SJCRH30 (cell line): ENCODE measurements at regions not wholly inside any gene's neighbourhood (a gene's known extent, or its start where the extent isn't known, plus 50 kb on each side); places are given as distances from the start of the nearest gene placed in this dataset.
"Not testable (repeated sequence)": the region's sequence is repeated elsewhere in the genome, so short reads cannot be mapped to it uniquely, and the experiment has no call there.

Source experiments
- DNase-seq, 2 experiments: peaks; one replicate each; pipeline ENCODE4 v3.0.0-alpha.2; 2015 to 2020
- H3K27ac ChIP-seq: fragments of 250-450 bp; sonication (Bioruptor Pico); 2 replicates; pipeline ENCODE4 v1.5.1; 2020; ENCODE audit warnings: mild to moderate bottlenecking, moderate library complexity
- H3K27me3 ChIP-seq: fragments of 250-450 bp; sonication (Bioruptor Pico); 2 replicates; pipeline ENCODE4 v1.5.1; 2020; ENCODE audit warnings: mild to moderate bottlenecking, moderate library complexity
- H3K36me3 ChIP-seq: fragments of 250-450 bp; sonication (Bioruptor Pico); 2 replicates; pipeline ENCODE4 v1.5.1; 2020; ENCODE audit warnings: mild to moderate bottlenecking, moderate library complexity
- H3K4me1 ChIP-seq: fragments of 250-450 bp; sonication (Bioruptor Pico); 2 replicates; pipeline ENCODE4 v1.5.1; 2020; ENCODE audit warnings: mild to moderate bottlenecking, moderate library complexity
- H3K4me3 ChIP-seq: fragments of 250-450 bp; sonication (Bioruptor Pico); 2 replicates; pipeline ENCODE4 v1.5.1; 2020; ENCODE audit warnings: mild to moderate bottlenecking, moderate library complexity
- H3K9me3 ChIP-seq: fragments of 250-450 bp; sonication (Bioruptor Pico); replicated peaks from 2 replicates; pipeline ENCODE4 v1.5.1; 2020; ENCODE audit warnings: mild to moderate bottlenecking, moderate library complexity

DNA sequence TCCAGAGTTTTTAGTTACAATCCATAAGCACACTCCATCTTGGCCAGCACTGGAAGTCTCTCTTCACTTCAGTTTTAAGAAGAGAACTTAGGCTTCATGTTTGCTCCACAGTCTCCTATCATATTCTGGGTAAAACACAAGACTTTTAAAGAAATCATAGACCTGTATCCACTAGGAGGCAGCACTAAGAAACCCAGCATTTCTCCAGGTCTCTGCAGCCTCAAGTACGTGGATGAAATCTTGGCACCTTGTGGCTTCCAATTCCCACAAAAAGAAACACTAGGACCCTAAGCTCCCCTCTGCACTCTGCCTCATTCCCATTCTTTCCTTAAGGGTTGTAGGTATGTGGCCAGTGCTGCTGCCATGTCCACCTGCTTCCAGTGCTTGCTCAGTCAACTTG is 367.3 kb upstream of the CASK start:
- DNase-seq: peak in 1 of 2 experiments; percentile 5

DNA sequence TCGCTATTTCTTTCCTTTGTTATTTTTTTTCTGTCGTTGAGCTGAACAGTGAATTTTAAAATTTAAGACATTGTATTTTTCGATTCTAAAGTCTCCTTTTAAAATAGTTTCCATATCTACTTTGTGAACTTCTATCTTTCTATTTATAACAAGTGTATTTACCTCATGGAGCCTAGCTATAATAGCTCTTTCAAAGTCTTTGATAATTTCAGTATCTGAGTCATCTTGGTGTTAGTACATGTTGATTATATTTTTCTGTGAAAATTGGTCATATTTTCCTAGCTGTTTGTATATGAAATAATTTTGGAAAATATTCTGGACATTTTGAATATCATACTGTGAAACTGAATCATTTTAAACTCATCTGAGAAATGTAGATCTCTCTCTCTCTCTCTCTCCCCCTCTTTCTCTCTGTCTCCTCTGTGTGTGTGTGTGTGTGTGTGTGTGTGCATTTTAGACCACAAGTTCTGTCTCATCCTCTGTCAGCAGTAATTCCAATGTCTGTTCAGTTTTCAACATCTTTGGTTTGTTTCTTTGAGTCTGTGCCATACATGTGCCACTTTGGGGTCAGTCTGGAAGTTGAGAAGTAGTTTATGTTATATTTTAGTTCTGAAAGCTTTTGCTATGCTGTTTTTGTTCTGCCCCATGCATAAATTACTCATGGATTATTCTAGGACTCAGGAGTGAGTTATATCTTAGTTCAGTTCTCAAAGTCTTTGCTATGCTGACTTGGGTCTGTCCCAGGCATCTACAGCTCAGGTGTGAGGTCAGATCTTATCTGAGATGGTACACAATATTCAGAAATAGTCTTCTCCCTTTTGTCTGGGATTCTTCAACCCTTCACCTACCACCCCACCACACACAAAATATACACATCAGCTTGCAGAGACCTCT is 366.4 kb upstream of the CASK start:
- no peaks in the 10 kb centered on the region for H3K9me3 ChIP-seq
- no peak overlapping the region for H3K4me3 ChIP-seq
- no peaks in the 10 kb centered on the region for H3K4me1 ChIP-seq
- no peaks in the 10 kb centered on the region for H3K27me3 ChIP-seq
- no peak for DNase-seq
- H3K36me3 ChIP-seq: no peaks in the 10 kb centered on the region
- no peak overlapping the region for H3K27ac ChIP-seq

More for the DNA sequence above, 367.3 kb upstream of the CASK start:
- no peak overlapping the region for H3K27ac ChIP-seq
- H3K4me3 ChIP-seq: no peak overlapping the region
- H3K36me3 ChIP-seq: no peaks in the 10 kb centered on the region
- no peaks in the 10 kb centered on the region for H3K27me3 ChIP-seq
- no peaks in the 10 kb centered on the region for H3K4me1 ChIP-seq
- H3K9me3 ChIP-seq: no peaks in the 10 kb centered on the region

DNA sequence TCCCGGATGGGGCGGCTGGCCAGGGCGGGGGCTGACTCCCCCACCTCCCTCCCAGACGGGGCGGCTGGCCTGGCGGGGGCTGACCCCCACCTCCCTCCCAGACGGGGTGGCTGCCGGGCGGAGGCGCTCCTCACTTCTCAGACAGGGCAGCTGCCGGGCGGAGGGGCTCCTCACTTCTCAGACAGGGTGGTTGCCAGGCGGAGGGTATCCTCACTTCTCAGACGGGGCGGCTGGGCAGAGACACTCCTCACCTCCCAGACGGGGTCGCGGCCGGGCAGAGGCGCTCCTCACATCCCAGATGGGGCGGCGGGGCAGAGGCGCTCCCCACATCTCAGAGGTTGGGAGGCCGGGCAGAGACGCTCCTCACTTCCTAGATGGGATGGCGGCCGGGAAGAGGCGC is 362.3 kb upstream of the CASK start:
- not testable (repeated sequence) for DNase-seq, H3K27ac ChIP-seq, H3K4me3 ChIP-seq, H3K27me3 ChIP-seq, H3K4me1 ChIP-seq, H3K36me3 ChIP-seq, H3K9me3 ChIP-seq

GRCh38 chrX:42276982-42277690 is 353.8 kb upstream of the CASK start:
- no peak overlapping the region for H3K27ac ChIP-seq
- no peaks in the 10 kb centered on the region for H3K4me1 ChIP-seq
- DNase-seq: no peak
- no peaks in the 10 kb centered on the region for H3K9me3 ChIP-seq
- H3K36me3 ChIP-seq: no peaks in the 10 kb centered on the region
- no peaks in the 10 kb centered on the region for H3K27me3 ChIP-seq
- H3K4me3 ChIP-seq: no peak overlapping the region

GRCh38 chrX:42274151-42274550 is 350.8 kb upstream of the CASK start:
- H3K9me3 ChIP-seq: no peaks in the 10 kb centered on the region
- no peak overlapping the region for H3K4me3 ChIP-seq
- H3K27me3 ChIP-seq: no peaks in the 10 kb centered on the region
- H3K27ac ChIP-seq: no peak overlapping the region
- no peaks in the 10 kb centered on the region for H3K36me3 ChIP-seq
- no peak for DNase-seq
- H3K4me1 ChIP-seq: no peaks in the 10 kb centered on the region

DNA sequence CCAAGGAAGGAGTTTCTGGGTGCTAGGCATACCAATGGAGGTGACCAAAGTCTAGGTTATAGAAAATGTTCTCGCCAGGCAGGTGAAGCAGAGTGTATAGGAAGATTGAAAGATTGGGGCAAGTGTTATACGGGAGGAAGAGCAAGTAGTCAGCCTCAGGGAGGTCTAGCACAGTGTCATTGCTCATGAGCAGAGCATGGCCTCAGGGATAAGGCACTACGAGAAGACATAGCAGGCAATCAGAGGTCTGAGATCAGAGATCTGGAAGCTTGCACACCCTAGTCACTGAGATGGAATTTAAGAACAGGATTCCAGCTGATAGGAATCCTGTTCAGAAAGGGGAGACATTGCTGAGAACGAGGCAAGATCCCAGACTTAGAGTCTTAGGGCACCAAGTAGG is 350.0 kb upstream of the CASK start:
- Histone ChIP-seq H3K4me1 (no peaks in the 10 kb centered on the region), H3K9me3 (no peaks in the 10 kb centered on the region), H3K36me3 (no peaks in the 10 kb centered on the region), H3K27me3 (no peaks in the 10 kb centered on the region), H3K27ac (no peak overlapping the region), H3K4me3 (no peak overlapping the region)
- DNase-seq: no peak

- H3K9me3 ChIP-seq: no peaks in the 10 kb centered on the region
- H3K36me3 ChIP-seq: no peaks in the 10 kb centered on the region
- H3K27ac ChIP-seq: no peak overlapping the region
- H3K4me3 ChIP-seq: no peak overlapping the region
- no peaks in the 10 kb centered on the region for H3K27me3 ChIP-seq
- no peak for DNase-seq
- no peaks in the 10 kb centered on the region for H3K4me1 ChIP-seq
These were observed 345.8 kb upstream of the CASK start for GRCh38 chrX:42269186-42269585.

- no peaks in the 10 kb centered on the region for H3K36me3 ChIP-seq
- H3K27me3 ChIP-seq: no peaks in the 10 kb centered on the region
- H3K4me1 ChIP-seq: no peaks in the 10 kb centered on the region
- no peak for DNase-seq
- H3K27ac ChIP-seq: no peak overlapping the region
- no peaks in the 10 kb centered on the region for H3K9me3 ChIP-seq
- no peak overlapping the region for H3K4me3 ChIP-seq
These were observed 337.5 kb upstream of the CASK start for GRCh38 chrX:42260854-42261253.

GRCh38 chrX:42248226-42248625 is 324.9 kb upstream of the CASK start:
- no peak for DNase-seq
- no peaks in the 10 kb centered on the region for H3K9me3 ChIP-seq
- H3K4me3 ChIP-seq: no peak overlapping the region
- H3K36me3 ChIP-seq: no peaks in the 10 kb centered on the region
- no peaks in the 10 kb centered on the region for H3K27me3 ChIP-seq
- no peak overlapping the region for H3K27ac ChIP-seq
- no peaks in the 10 kb centered on the region for H3K4me1 ChIP-seq

DNA sequence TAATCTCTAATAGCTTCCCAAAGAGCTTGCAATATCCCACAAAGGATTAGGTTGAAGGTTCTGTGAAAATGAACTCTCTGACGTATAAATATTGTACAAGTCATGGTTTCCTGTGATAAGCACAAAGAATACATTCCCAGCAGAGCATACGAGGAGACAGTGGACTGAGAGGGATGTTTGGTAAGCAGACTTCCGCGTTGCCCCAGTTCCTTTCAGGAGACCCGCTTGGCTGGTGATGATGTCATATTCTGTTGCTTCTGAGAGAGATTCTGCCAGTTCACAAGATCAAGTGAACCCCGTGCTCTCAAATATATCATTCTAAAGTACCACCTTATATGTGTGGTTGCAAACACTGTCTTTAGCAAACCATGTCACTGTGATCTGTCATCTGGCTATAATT is 323.9 kb upstream of the CASK start:
- DNase-seq: no peak
- no peak overlapping the region for H3K4me3 ChIP-seq

GRCh38 chrX:42246814-42247213 is 323.5 kb upstream of the CASK start:
- no peaks in the 10 kb centered on the region for H3K9me3 ChIP-seq
- no peaks in the 10 kb centered on the region for H3K4me1 ChIP-seq
- no peaks in the 10 kb centered on the region for H3K36me3 ChIP-seq
- H3K4me3 ChIP-seq: no peak overlapping the region
- no peak for DNase-seq
- no peak overlapping the region for H3K27ac ChIP-seq
- no peaks in the 10 kb centered on the region for H3K27me3 ChIP-seq

More for the DNA sequence above, 323.9 kb upstream of the CASK start:
- H3K4me1 ChIP-seq: no peaks in the 10 kb centered on the region
- H3K36me3 ChIP-seq: no peaks in the 10 kb centered on the region
- H3K9me3 ChIP-seq: no peaks in the 10 kb centered on the region
- H3K27ac ChIP-seq: no peak overlapping the region
- H3K27me3 ChIP-seq: no peaks in the 10 kb centered on the region

DNA sequence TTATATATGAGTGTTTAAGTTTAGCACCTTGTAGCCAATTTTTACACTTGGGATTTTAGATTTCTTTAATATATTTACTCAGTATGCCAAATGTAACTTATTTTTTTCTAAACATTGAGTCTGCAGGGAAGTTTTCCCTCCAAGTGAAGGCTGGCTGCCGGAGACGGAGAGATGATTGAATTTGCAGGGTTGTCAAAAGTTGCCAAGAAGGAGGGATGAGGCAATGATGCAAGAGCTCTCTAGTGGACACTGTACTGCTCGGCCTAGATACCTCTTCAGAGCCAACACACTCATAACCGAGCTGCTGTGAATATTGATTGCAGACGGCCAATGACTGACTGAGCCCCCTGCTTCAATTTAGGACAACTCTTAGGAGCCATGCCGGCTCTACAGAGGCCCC is 318.6 kb upstream of the CASK start:
- Histone ChIP-seq H3K27ac (no peak overlapping the region), H3K36me3 (no peaks in the 10 kb centered on the region), H3K4me1 (peaks cover 3% of the 10 kb centered on the region; the same call in 1 of the 2 replicates), H3K4me3 (no peak overlapping the region), H3K9me3 (no peaks in the 10 kb centered on the region), H3K27me3 (no peaks in the 10 kb centered on the region)
- DNase-seq: no peak

- no peak for DNase-seq
- H3K27ac ChIP-seq: no peak overlapping the region
These were observed 318.1 kb upstream of the CASK start for GRCh38 chrX:42241421-42241820.

GRCh38 chrX:42237956-42238355 is 314.6 kb upstream of the CASK start:
- no peak overlapping the region for H3K4me3 ChIP-seq
- H3K27me3 ChIP-seq: no peaks in the 10 kb centered on the region
- no peaks in the 10 kb centered on the region for H3K36me3 ChIP-seq
- peak; percentile 17 to 53 for DNase-seq
- no peaks in the 10 kb centered on the region for H3K9me3 ChIP-seq
- H3K4me1 ChIP-seq: peaks cover 3% of the 10 kb centered on the region; the same call in 1 of the 2 replicates
- H3K27ac ChIP-seq: peak overlapping the region; percentile 27; the same call in 1 of the 2 replicates

More at GRCh38 chrX:42241421-42241820, 318.1 kb upstream of the CASK start:
- Histone ChIP-seq H3K36me3 (no peaks in the 10 kb centered on the region), H3K9me3 (no peaks in the 10 kb centered on the region), H3K4me3 (no peak overlapping the region), H3K4me1 (peaks cover 3% of the 10 kb centered on the region; the same call in 1 of the 2 replicates), H3K27me3 (no peaks in the 10 kb centered on the region)

DNA sequence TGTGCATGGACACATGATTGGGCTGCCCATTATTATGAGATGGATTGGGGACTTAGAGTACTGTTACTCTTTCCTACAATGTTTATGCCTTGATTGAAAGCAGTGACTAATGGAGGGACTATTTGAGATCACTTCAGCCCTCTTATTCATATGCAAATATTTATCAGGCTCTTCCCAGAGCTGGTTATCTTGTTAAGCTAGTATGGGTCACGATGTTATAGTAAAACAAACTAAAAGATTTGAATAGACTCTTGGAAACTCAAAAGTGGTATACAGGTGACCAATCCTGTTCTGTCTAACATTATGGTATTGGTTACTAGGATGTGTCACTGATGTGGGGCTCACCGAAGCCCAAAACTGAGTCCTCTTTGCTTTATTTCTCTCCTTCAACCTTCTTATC is 306.2 kb upstream of the CASK start:
- Histone ChIP-seq H3K4me1 (no peaks in the 10 kb centered on the region), H3K27me3 (no peaks in the 10 kb centered on the region), H3K36me3 (no peaks in the 10 kb centered on the region), H3K27ac (no peak overlapping the region), H3K4me3 (no peak overlapping the region), H3K9me3 (no peaks in the 10 kb centered on the region)
- no peak for DNase-seq
